B cell (primary cell): ENCODE measurements at regions not wholly inside any gene's neighbourhood (a gene's known extent, or its start where the extent isn't known, plus 50 kb on each side); places are given as distances from the start of the nearest gene placed in this dataset.
"Not testable (repeated sequence)": the region's sequence is repeated elsewhere in the genome, so short reads cannot be mapped to it uniquely, and the experiment has no call there.

ENCODE experiments used
- ATAC-seq: fragments of 200-7000 bp; cut with Tn5 transposase; one replicate; pipeline ENCODE4 v1.10.0; 2021; ENCODE audit warnings: low read depth, mild to moderate bottlenecking, moderate number of reproducible peaks, moderate library complexity
- CTCF ChIA-PET: fragments of 350-600 bp; sonication (Branson Sonifier 250); formaldehyde crosslinking; loops from one replicate; lab custom pipeline; 2021; ENCODE audit warnings: antibody characterized with exemption, inconsistent platforms; lab: Charles Lee
- POLR2A ChIA-PET: fragments of 350-600 bp; sonication (Branson Sonifier 250); formaldehyde crosslinking; loops from one replicate; lab custom pipeline; 2021; ENCODE audit warnings: antibody characterized with exemption; lab: Charles Lee
- DNase-seq: peaks from one replicate; pipeline ENCODE4 v3.0.0; 2013
- H2AFZ ChIP-seq: 2 replicates; pipeline ENCODE4 v1.6.1; 2012; ENCODE audit warnings: mild to moderate bottlenecking, low read depth, low read length; ENCODE audit not compliant: insufficient read depth, poor library complexity, severe bottlenecking
- H3K27ac ChIP-seq, 2 donors: 1 replicate in 1 of 2; 2 replicates in 1 of 2; pipeline ENCODE4 v1.5.1; 2012 to 2013; ENCODE audit warnings: low read length in 2 of 2, mild to moderate bottlenecking in 2 of 2, moderate library complexity in 1 of 2
- H3K27me3 ChIP-seq, 4 experiments: fragments of 200-600 bp in 1 of 4; sonication (generic) in 1 of 4; replicated peaks in 1 of 4; 1 replicate in 2 of 4; 2 replicates in 2 of 4; pipeline versions ENCODE4 v1.6.1 to v1.7.0; 2013 to 2016; ENCODE audit warnings: low read length in 3 of 4, mild to moderate bottlenecking in 2 of 4, mixed read lengths in 1 of 4, moderate library complexity in 1 of 4; ENCODE audit not compliant: insufficient read depth in 4 of 4, control insufficient read depth in 3 of 4; ENCODE audit errors: control extremely low read depth in 1 of 4
- H3K36me3 ChIP-seq, 2 experiments: replicated peaks in 1 of 2; 1 replicate in 1 of 2; 2 replicates in 1 of 2; pipeline versions ENCODE4 v1.6.1 to v1.7.1; 2013; ENCODE audit warnings: low read length in 1 of 2; ENCODE audit not compliant: insufficient read depth in 2 of 2, control insufficient read depth in 1 of 2; ENCODE audit errors: control extremely low read depth in 1 of 2, extremely low read depth in 1 of 2
- H3K4me1 ChIP-seq, 2 donors: fragments of 200-600 bp in 1 of 2; sonication (generic) in 1 of 2; 1 replicate in 1 of 2; 2 replicates in 1 of 2; pipeline versions ENCODE4 v1.5.1 to v1.6.1; 2013 to 2017; ENCODE audit warnings: low read length in 2 of 2; ENCODE audit not compliant: control insufficient read depth in 2 of 2, insufficient read depth in 2 of 2
- H3K4me2 ChIP-seq: replicated peaks from 2 replicates; pipeline ENCODE3; 2012; ENCODE audit warnings: mild to moderate bottlenecking, low read depth, low read length; ENCODE audit not compliant: poor library complexity, severe bottlenecking
- H3K4me3 ChIP-seq, 5 experiments: fragments of 200-600 bp in 1 of 5; sonication (generic) in 1 of 5; 1 replicate in 3 of 5; 2 replicates in 2 of 5; pipeline versions ENCODE4 v1.5.1 to v1.7.0; 2011 to 2016; ENCODE audit warnings: low read length in 4 of 5, mild to moderate bottlenecking in 4 of 5, low read depth in 2 of 5, control low read depth in 1 of 5, moderate library complexity in 1 of 5; ENCODE audit not compliant: insufficient read depth in 1 of 5; ENCODE audit errors: control extremely low read depth in 1 of 5, extremely low read depth in 1 of 5
- H3K79me2 ChIP-seq: fragments of 200-600 bp; sonication (generic); one replicate; pipeline ENCODE4 v1.6.0; 2016; ENCODE audit warnings: low read length; ENCODE audit not compliant: control insufficient read depth, insufficient read depth
- H3K9ac ChIP-seq: fragments of 200-600 bp; sonication (generic); 2 replicates; pipeline ENCODE4 v1.6.1; 2017; ENCODE audit warnings: mild to moderate bottlenecking, low read length, moderate library complexity
- H3K9me3 ChIP-seq, 3 donors: one replicate each; pipeline versions ENCODE4 v1.6.1 to v1.7.1; 2013; ENCODE audit warnings: low read length in 2 of 3; ENCODE audit not compliant: control insufficient read depth in 2 of 3, insufficient read depth in 1 of 3; ENCODE audit errors: control extremely low read depth in 1 of 3
- H4K20me1 ChIP-seq: 2 replicates; pipeline ENCODE4 v1.6.0; 2012; ENCODE audit warnings: mild to moderate bottlenecking, low read length; ENCODE audit not compliant: insufficient read depth, control insufficient read depth, poor library complexity, severe bottlenecking
- H3K27ac Mint-ChIP-seq: one replicate; pipeline ENCODE4 v1.8.0; 2021; ENCODE audit warnings: mixed read lengths
- H3K27me3 Mint-ChIP-seq: one replicate; pipeline ENCODE4 v1.8.0; 2021; ENCODE audit warnings: mixed read lengths
- H3K4me1 Mint-ChIP-seq: one replicate; pipeline ENCODE4 v1.8.0; 2021; ENCODE audit warnings: mixed read lengths
- H3K4me3 Mint-ChIP-seq: one replicate; pipeline ENCODE4 v1.8.0; 2021; ENCODE audit warnings: mixed read lengths
- H3K9me3 Mint-ChIP-seq: one replicate; pipeline ENCODE4 v1.8.0; 2022; ENCODE audit warnings: mixed read lengths; ENCODE audit not compliant: insufficient read depth
- CTCF ChIP-seq: fragments of 200-600 bp; IDR thresholded peaks from one replicate; pipeline ENCODE4 v1.8.0; 2022; ENCODE audit warnings: antibody characterized with exemption, mild to moderate bottlenecking
- EZH2 ChIP-seq: IDR thresholded peaks from 2 replicates; pipeline ENCODE4 v1.6.1; 2012; ENCODE audit warnings: borderline replicate concordance, low read depth, mild to moderate bottlenecking, moderate library complexity, low read length; ENCODE audit not compliant: insufficient read depth, poor library complexity, severe bottlenecking
- WGBS: methylation state at CpG from one replicate; pipeline ENCODE4 v1.1.5; 2013; ENCODE audit warnings: missing lambda C conversion rate; ENCODE audit not compliant: insufficient coverage; 5-methylcytosine and 5-hydroxymethylcytosine counted together
- intact Hi-C: fragments of 100-400 bp; cut with micrococcal nuclease; formaldehyde crosslinking; loops from one replicate; pipeline ENCODE4 v1.10.0; 2022

- Mint-ChIP-seq H3K27ac (no peak overlapping the region), H3K27me3 (no peaks in the 10 kb centered on the region), H3K4me1 (no peaks in the 10 kb centered on the region), H3K9me3 (peaks cover 3% of the 10 kb centered on the region), H3K4me3 (no peak overlapping the region)
- peaks cover 0 to 3% (median 0%) of the 10 kb centered on the region in 3 donors for H3K9me3 ChIP-seq
- no peak for DNase-seq
- H4K20me1 ChIP-seq = no peaks in the 10 kb centered on the region
- H3K36me3 ChIP-seq = no peaks in the 10 kb centered on the region
- no peak overlapping the region for H3K4me3 ChIP-seq
- no peaks in the 10 kb centered on the region for H3K27me3 ChIP-seq
- ATAC-seq = no peak
- TF ChIP-seq CTCF (no peak), EZH2 (no peak)
- intact Hi-C loops = no loop called here
- no peaks in the 10 kb centered on the region for H3K79me2 ChIP-seq
- H3K4me2 ChIP-seq = no peak overlapping the region
- no peaks in the 10 kb centered on the region for H3K4me1 ChIP-seq
- POLR2A ChIA-PET = no interaction called here
- no peak overlapping the region for H3K9ac ChIP-seq
- no peak overlapping the region for H2AFZ ChIP-seq
- no peak overlapping the region for H3K27ac ChIP-seq
- CTCF ChIA-PET = no interaction called here
Measured at GRCh38 chr6:77089776-77090175, 373.5 kb downstream of the HTR1B start.

- DNase-seq, H4K20me1 ChIP-seq, H3K4me3 ChIP-seq, H3K79me2 ChIP-seq, H3K27me3 Mint-ChIP-seq, H2AFZ ChIP-seq, POLR2A ChIA-PET, H3K27ac ChIP-seq, intact Hi-C loops, H3K36me3 ChIP-seq, H3K4me1 ChIP-seq, H3K9me3 ChIP-seq, H3K4me1 Mint-ChIP-seq, CTCF ChIA-PET, H3K9me3 Mint-ChIP-seq, H3K27ac Mint-ChIP-seq, H3K9ac ChIP-seq, H3K4me3 Mint-ChIP-seq, H3K4me2 ChIP-seq, ATAC-seq, H3K27me3 ChIP-seq: not testable (repeated sequence)
- WGBS = 85% methylated on average over 9 of the region's 19 CpGs
Measured at GRCh38 chr6:77087794-77088318, 375.4 kb downstream of the HTR1B start.
